KMS-11 (cell line): ENCODE measurements at regions not wholly inside any gene's neighbourhood (a gene's known extent, or its start where the extent isn't known, plus 50 kb on each side); places are given as distances from the start of the nearest gene placed in this dataset.

Experiments
- H2AFZ ChIP-seq: fragments of 200-600 bp; sonication (generic); 2 replicates; pipeline ENCODE4 v1.6.1; 2016; ENCODE audit warnings: antibody characterized with exemption, mixed run types, low read depth
- H3K27ac ChIP-seq: fragments of 200-600 bp; sonication (generic); 2 replicates; pipeline ENCODE4 v1.6.1; 2016; ENCODE audit warnings: mild to moderate bottlenecking, mixed run types
- H3K27me3 ChIP-seq: fragments of 200-600 bp; sonication (generic); 2 replicates; pipeline ENCODE4 v1.6.1; 2017; ENCODE audit warnings: mild to moderate bottlenecking, low read depth, mixed run types, moderate library complexity; ENCODE audit not compliant: insufficient read depth
- H3K36me3 ChIP-seq: fragments of 200-600 bp; sonication (generic); 2 replicates; pipeline ENCODE4 v1.6.1; 2017; ENCODE audit warnings: mild to moderate bottlenecking, mixed run types; ENCODE audit not compliant: insufficient read depth
- H3K4me1 ChIP-seq: fragments of 200-600 bp; sonication (generic); 2 replicates; pipeline ENCODE4 v1.6.1; 2016; ENCODE audit warnings: mild to moderate bottlenecking, low read depth, mixed run types; ENCODE audit not compliant: poor library complexity, severe bottlenecking
- H3K4me2 ChIP-seq: fragments of 200-600 bp; sonication (generic); 2 replicates; pipeline ENCODE4 v1.7.0; 2016; ENCODE audit warnings: mild to moderate bottlenecking, mixed run types
- H3K4me3 ChIP-seq: fragments of 200-600 bp; sonication (generic); IDR thresholded peaks from 2 replicates; pipeline ENCODE4 v1.6.1; 2017; ENCODE audit warnings: low read depth, low read length, mixed read lengths; ENCODE audit not compliant: insufficient read depth
- H3K79me2 ChIP-seq: fragments of 200-600 bp; sonication (generic); 2 replicates; pipeline ENCODE4 v1.6.1; 2016; ENCODE audit warnings: low read depth, mixed run types; ENCODE audit not compliant: insufficient read depth
- H3K9ac ChIP-seq: fragments of 200-600 bp; sonication (generic); 2 replicates; pipeline ENCODE4 v1.6.1; 2016; ENCODE audit warnings: mild to moderate bottlenecking, mixed run types
- H4K20me1 ChIP-seq: fragments of 200-600 bp; sonication (generic); 2 replicates; pipeline ENCODE4 v1.6.1; 2016; ENCODE audit warnings: mild to moderate bottlenecking, mixed run types; ENCODE audit not compliant: insufficient read depth
- TF ChIP-seq, protein P1 (sequence below): fragments of 200-600 bp; sonication (generic); conservative IDR thresholded peaks from 2 replicates; pipeline ENCODE4 v1.6.1; 2017; ENCODE audit warnings: low read depth, mild to moderate bottlenecking, antibody characterized with exemption, low read length, moderate library complexity, mixed read lengths

- no peaks in the 10 kb centered on the region for H3K36me3 ChIP-seq
- TF ChIP-seq, protein P1, sequence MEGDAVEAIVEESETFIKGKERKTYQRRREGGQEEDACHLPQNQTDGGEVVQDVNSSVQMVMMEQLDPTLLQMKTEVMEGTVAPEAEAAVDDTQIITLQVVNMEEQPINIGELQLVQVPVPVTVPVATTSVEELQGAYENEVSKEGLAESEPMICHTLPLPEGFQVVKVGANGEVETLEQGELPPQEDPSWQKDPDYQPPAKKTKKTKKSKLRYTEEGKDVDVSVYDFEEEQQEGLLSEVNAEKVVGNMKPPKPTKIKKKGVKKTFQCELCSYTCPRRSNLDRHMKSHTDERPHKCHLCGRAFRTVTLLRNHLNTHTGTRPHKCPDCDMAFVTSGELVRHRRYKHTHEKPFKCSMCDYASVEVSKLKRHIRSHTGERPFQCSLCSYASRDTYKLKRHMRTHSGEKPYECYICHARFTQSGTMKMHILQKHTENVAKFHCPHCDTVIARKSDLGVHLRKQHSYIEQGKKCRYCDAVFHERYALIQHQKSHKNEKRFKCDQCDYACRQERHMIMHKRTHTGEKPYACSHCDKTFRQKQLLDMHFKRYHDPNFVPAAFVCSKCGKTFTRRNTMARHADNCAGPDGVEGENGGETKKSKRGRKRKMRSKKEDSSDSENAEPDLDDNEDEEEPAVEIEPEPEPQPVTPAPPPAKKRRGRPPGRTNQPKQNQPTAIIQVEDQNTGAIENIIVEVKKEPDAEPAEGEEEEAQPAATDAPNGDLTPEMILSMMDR: no peak
- no peak overlapping the region for H3K9ac ChIP-seq
Measured at GRCh38 chr2:65952966-65953761, 481.8 kb upstream of the MEIS1 start.

GRCh38 chr2:65944213-65944612 is 490.7 kb upstream of the MEIS1 start:
- Histone ChIP-seq H3K9ac (no peak overlapping the region), H3K27me3 (no peaks in the 10 kb centered on the region), H3K27ac (no peak overlapping the region), H3K79me2 (no peaks in the 10 kb centered on the region), H3K4me2 (no peak overlapping the region), H4K20me1 (no peaks in the 10 kb centered on the region), H3K4me3 (no peak overlapping the region), H3K4me1 (no peaks in the 10 kb centered on the region), H3K36me3 (no peaks in the 10 kb centered on the region), H2AFZ (no peak overlapping the region)
- TF ChIP-seq, protein P1: no peak

More at GRCh38 chr2:65952966-65953761, 481.8 kb upstream of the MEIS1 start:
- Histone ChIP-seq H4K20me1 (no peaks in the 10 kb centered on the region), H3K4me1 (no peaks in the 10 kb centered on the region), H3K27me3 (no peaks in the 10 kb centered on the region), H3K4me2 (no peak overlapping the region), H3K4me3 (no peak overlapping the region), H3K27ac (no peak overlapping the region), H2AFZ (no peak overlapping the region), H3K79me2 (no peaks in the 10 kb centered on the region)

DNA sequence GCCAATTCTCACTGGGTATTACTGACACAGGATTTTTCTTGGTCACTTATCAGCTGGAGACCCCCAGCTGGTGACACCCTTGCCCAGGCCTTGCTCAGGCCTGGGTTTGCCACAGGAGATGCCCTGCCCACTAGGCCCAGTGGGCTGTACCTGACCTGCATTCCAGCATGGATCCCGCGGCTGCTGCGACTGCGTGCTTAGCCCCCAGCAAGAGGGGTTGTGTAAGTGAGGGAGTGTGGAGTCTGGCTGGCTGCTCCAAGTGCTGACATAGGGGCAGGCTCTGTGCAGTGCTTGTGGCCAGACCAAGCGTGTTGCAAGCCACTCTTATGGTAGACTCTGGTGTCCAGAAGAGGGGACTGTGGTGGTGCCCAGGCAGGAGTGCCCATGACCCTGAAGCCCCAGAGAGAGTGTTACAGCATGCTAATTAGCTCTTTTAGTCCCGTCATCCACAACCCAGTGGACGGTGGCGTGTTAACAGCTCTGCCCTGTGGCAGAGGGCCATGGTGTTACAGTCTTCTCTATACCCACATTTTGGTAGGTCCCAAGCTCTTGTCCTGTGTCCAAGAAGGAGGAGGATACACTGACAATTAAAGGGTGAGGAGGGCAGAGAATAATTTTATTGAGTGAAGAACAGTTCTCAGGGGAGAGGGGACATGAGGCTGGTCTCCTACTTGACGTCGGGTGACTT is 491.7 kb upstream of the MEIS1 start:
- Histone ChIP-seq H3K4me2 (no peak overlapping the region), H3K4me3 (no peak overlapping the region), H3K9ac (no peak overlapping the region), H4K20me1 (no peaks in the 10 kb centered on the region), H3K27me3 (no peaks in the 10 kb centered on the region), H3K27ac (no peak overlapping the region), H3K4me1 (no peaks in the 10 kb centered on the region), H3K36me3 (no peaks in the 10 kb centered on the region), H2AFZ (no peak overlapping the region), H3K79me2 (no peaks in the 10 kb centered on the region)
- TF ChIP-seq, protein P1: no peak

- Histone ChIP-seq H3K27ac (no peak overlapping the region), H3K36me3 (no peaks in the 10 kb centered on the region), H3K4me3 (no peak overlapping the region), H3K79me2 (no peaks in the 10 kb centered on the region), H3K4me1 (no peaks in the 10 kb centered on the region), H3K27me3 (no peaks in the 10 kb centered on the region), H3K4me2 (no peak overlapping the region), H4K20me1 (no peaks in the 10 kb centered on the region), H2AFZ (no peak overlapping the region), H3K9ac (no peak overlapping the region)
- TF ChIP-seq, protein P1: no peak
Measured at GRCh38 chr2:65940856-65941255, 494.1 kb upstream of the MEIS1 start.
